ENCODE measurements at regions not wholly inside any gene's neighbourhood (a gene's known extent, or its start where the extent isn't known, plus 50 kb on each side); places are given as distances from the start of the nearest gene placed in this dataset.
A peak's percentile ranks its signal among the peaks of the same experiment; 100 is the strongest.

DNA sequence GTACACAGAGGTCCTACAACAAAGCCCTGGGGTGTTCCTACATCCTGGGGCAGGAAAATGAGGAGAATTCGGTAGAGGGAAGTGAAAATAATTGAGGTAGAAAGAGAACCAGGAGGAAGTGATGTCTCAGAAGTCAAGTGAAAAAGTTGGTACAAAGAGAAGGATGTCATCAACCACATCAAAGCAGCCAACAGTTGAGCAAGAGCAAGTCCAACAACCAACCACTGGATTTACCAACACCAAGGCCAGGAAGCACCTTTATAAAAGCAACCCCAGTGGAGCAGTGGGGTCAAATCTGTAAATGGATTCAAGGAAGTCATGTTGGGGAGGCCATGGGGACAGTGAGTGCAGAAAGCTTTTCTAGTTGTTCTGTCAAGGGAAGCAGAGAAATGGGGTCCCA is 360.4 kb downstream of the ZNF516 start:
- peaks cover 1% of the 10 kb centered on the region for H3K27me3 Mint-ChIP-seq
- H3K4me1 Mint-ChIP-seq: peaks cover 5% of the 10 kb centered on the region
- H3K36me3 Mint-ChIP-seq: peaks cover 1% of the 10 kb centered on the region
- H3K4me3 Mint-ChIP-seq: no peak overlapping the region
- H3K9me3 Mint-ChIP-seq: peaks cover 10% of the 10 kb centered on the region
- no peak overlapping the region for H3K27ac Mint-ChIP-seq

- H3K9me3 Mint-ChIP-seq: peaks cover 10% of the 10 kb centered on the region
- peaks cover 4% of the 10 kb centered on the region for H3K27me3 Mint-ChIP-seq
- no peak overlapping the region for H3K27ac Mint-ChIP-seq
- peaks cover 1% of the 10 kb centered on the region for H3K36me3 Mint-ChIP-seq
- peaks cover 5% of the 10 kb centered on the region for H3K4me1 Mint-ChIP-seq
- H3K4me3 Mint-ChIP-seq: no peak overlapping the region
Measured at GRCh38 chr18:76133873-76134272, 361.2 kb downstream of the ZNF516 start.

GRCh38 chr18:76131738-76132137 is 363.3 kb downstream of the ZNF516 start:
- H3K27me3 Mint-ChIP-seq: peaks cover 7% of the 10 kb centered on the region
- H3K36me3 Mint-ChIP-seq: peaks cover 1% of the 10 kb centered on the region
- no peak overlapping the region for H3K27ac Mint-ChIP-seq
- H3K9me3 Mint-ChIP-seq: peaks cover 10% of the 10 kb centered on the region
- peaks cover 5% of the 10 kb centered on the region for H3K4me1 Mint-ChIP-seq
- no peak overlapping the region for H3K4me3 Mint-ChIP-seq

GRCh38 chr18:76130845-76131244 is 364.2 kb downstream of the ZNF516 start:
- Mint-ChIP-seq H3K4me1 (peaks cover 5% of the 10 kb centered on the region), H3K27me3 (peaks cover 7% of the 10 kb centered on the region), H3K4me3 (no peak overlapping the region), H3K9me3 (peaks cover 10% of the 10 kb centered on the region), H3K36me3 (peaks cover 1% of the 10 kb centered on the region), H3K27ac (no peak overlapping the region)

DNA sequence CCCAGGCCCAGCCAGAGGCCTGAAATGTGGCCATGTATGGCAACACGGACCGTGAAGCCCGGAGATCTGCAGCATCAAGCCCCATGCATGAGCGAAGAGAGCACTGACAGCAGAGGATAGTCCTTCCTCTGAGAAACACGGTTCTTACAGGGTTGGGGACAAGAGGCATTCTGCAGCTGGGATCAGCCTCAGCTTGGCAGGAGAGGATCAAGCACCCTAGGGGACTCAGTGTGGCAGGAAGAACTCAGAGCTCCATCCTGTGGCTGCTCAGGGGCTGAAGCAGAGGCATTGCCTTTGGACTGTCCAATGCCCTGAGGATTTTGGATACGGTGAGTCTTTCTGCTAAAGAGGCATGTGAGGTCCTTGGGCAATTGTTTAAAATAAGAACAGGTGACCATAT is 368.7 kb downstream of the ZNF516 start:
- no peak overlapping the region for H3K27ac Mint-ChIP-seq
- H3K9me3 Mint-ChIP-seq: no peaks in the 10 kb centered on the region
- H3K4me3 Mint-ChIP-seq: no peak overlapping the region
- peaks cover 6% of the 10 kb centered on the region for H3K27me3 Mint-ChIP-seq
- no peaks in the 10 kb centered on the region for H3K36me3 Mint-ChIP-seq
- no peaks in the 10 kb centered on the region for H3K4me1 Mint-ChIP-seq

DNA sequence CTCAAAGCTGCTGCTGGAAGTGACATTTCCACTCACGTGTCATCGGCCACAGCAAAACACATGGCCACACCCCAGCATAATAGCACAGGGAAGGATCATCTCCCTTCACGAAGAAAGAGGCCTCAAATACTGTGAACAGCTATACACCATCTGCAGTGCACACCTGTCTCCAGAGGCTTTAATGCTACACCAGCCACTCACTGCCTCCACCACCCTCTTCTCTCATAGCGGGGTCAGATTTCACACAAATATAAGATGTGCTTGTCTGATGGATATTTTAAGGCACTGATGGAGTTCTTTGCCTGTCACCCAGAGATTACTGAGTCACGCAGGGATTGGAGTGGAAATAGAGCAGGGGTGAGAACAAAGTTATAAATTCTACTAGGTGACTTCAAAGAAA is 374.0 kb downstream of the ZNF516 start:
- Mint-ChIP-seq H3K4me3 (no peak overlapping the region), H3K9me3 (no peaks in the 10 kb centered on the region), H3K4me1 (no peaks in the 10 kb centered on the region), H3K27me3 (peaks cover 9% of the 10 kb centered on the region), H3K27ac (no peak overlapping the region), H3K36me3 (no peaks in the 10 kb centered on the region)

- Mint-ChIP-seq H3K27ac (no peak overlapping the region), H3K4me1 (no peaks in the 10 kb centered on the region), H3K4me3 (no peak overlapping the region), H3K9me3 (no peaks in the 10 kb centered on the region), H3K36me3 (no peaks in the 10 kb centered on the region), H3K27me3 (peaks cover 10% of the 10 kb centered on the region)
Measured at GRCh38 chr18:76115580-76115979, 379.5 kb downstream of the ZNF516 start.

GRCh38 chr18:76113101-76113500 is 381.9 kb downstream of the ZNF516 start:
- H3K9me3 Mint-ChIP-seq: no peaks in the 10 kb centered on the region
- no peak overlapping the region for H3K27ac Mint-ChIP-seq
- H3K36me3 Mint-ChIP-seq: no peaks in the 10 kb centered on the region
- H3K27me3 Mint-ChIP-seq: peaks cover 7% of the 10 kb centered on the region
- no peak overlapping the region for H3K4me3 Mint-ChIP-seq
- no peaks in the 10 kb centered on the region for H3K4me1 Mint-ChIP-seq

- Mint-ChIP-seq H3K27me3 (no peaks in the 10 kb centered on the region), H3K4me1 (no peaks in the 10 kb centered on the region), H3K9me3 (peaks cover 10% of the 10 kb centered on the region), H3K36me3 (no peaks in the 10 kb centered on the region), H3K4me3 (no peak overlapping the region), H3K27ac (no peak overlapping the region)
Measured at GRCh38 chr18:76102626-76103025, 392.4 kb downstream of the ZNF516 start.

DNA sequence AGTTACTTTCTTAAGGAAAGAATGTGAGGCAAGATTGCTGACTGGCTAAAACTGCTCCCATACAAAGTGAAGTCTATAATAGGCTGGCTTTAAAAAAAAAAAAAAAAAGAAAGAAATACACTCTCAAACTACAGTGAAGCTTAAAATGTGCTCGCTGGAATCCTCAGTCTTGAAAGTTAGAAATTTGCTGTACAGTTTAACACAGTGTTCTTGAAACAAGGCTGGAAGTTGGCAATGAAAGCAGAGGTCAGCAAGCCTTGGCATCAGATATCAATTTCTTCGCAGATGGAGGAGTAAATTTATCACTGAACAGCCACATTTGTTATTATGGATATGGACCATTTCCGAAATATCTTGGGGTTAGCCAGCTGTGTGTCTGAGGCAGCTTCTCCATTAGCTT is 392.9 kb downstream of the ZNF516 start:
- Mint-ChIP-seq H3K4me3 (no peak overlapping the region), H3K27ac (peak overlapping the region; percentile 36), H3K36me3 (no peaks in the 10 kb centered on the region), H3K4me1 (no peaks in the 10 kb centered on the region), H3K9me3 (peaks cover 10% of the 10 kb centered on the region), H3K27me3 (no peaks in the 10 kb centered on the region)

- Mint-ChIP-seq H3K4me3 (no peak overlapping the region), H3K36me3 (no peaks in the 10 kb centered on the region), H3K9me3 (peaks cover 4% of the 10 kb centered on the region), H3K27me3 (no peaks in the 10 kb centered on the region), H3K27ac (no peak overlapping the region), H3K4me1 (no peaks in the 10 kb centered on the region)
Measured at GRCh38 chr18:76099931-76100457, 395.0 kb downstream of the ZNF516 start.

DNA sequence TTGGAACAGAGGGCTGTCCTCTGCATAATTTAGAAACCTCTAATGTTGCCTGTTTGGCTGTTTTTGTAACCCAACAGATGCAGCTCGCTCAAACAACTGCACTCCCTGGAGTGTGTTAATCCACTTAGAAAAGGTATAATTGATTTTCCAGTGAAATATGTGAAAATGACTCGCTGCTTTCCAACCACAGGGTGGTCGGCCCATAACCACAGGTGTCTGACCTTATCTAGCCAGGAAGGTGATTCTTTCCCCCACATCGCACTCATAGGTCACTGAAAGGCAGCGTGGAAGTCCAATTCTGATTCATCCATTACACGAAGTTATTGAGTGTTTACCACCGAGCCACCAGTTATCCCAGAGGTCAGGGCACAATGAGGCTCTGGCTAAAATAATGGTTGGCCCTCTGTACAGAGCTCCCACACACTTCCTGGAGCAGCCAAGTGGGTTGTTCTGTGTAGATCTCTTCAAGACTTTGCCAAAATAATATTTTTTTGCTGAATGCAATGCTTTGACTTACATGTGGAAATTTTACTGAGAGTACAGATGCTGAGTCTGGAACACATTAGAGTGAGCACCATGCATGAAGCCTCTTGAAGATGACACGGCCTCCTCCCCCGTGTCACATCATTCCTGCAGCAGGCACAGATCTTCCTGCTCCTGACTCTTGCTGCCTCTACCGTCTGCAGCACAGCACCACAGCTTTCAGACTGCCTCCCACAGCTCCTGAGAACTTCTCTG is 396.2 kb downstream of the ZNF516 start:
- Mint-ChIP-seq H3K4me3 (no peak overlapping the region), H3K4me1 (no peaks in the 10 kb centered on the region), H3K27me3 (peaks cover 2% of the 10 kb centered on the region), H3K9me3 (no peaks in the 10 kb centered on the region), H3K27ac (no peak overlapping the region), H3K36me3 (no peaks in the 10 kb centered on the region)

GRCh38 chr18:76081536-76081935 is 413.5 kb downstream of the ZNF516 start:
- Mint-ChIP-seq H3K4me3 (no peak overlapping the region), H3K27me3 (no peaks in the 10 kb centered on the region), H3K9me3 (no peaks in the 10 kb centered on the region), H3K4me1 (no peaks in the 10 kb centered on the region), H3K36me3 (no peaks in the 10 kb centered on the region), H3K27ac (no peak overlapping the region)

- no peak overlapping the region for H3K27ac Mint-ChIP-seq
- no peak overlapping the region for H3K4me3 Mint-ChIP-seq
- no peaks in the 10 kb centered on the region for H3K36me3 Mint-ChIP-seq
- H3K4me1 Mint-ChIP-seq: no peaks in the 10 kb centered on the region
- H3K27me3 Mint-ChIP-seq: no peaks in the 10 kb centered on the region
- no peaks in the 10 kb centered on the region for H3K9me3 Mint-ChIP-seq
Measured at GRCh38 chr18:76080430-76080829, 414.6 kb downstream of the ZNF516 start.

GRCh38 chr18:76075777-76076176 is 419.3 kb downstream of the ZNF516 start:
- Mint-ChIP-seq H3K27me3 (peaks cover 4% of the 10 kb centered on the region), H3K4me3 (no peak overlapping the region), H3K36me3 (no peaks in the 10 kb centered on the region), H3K4me1 (no peaks in the 10 kb centered on the region), H3K9me3 (peaks cover 3% of the 10 kb centered on the region), H3K27ac (no peak overlapping the region)

DNA sequence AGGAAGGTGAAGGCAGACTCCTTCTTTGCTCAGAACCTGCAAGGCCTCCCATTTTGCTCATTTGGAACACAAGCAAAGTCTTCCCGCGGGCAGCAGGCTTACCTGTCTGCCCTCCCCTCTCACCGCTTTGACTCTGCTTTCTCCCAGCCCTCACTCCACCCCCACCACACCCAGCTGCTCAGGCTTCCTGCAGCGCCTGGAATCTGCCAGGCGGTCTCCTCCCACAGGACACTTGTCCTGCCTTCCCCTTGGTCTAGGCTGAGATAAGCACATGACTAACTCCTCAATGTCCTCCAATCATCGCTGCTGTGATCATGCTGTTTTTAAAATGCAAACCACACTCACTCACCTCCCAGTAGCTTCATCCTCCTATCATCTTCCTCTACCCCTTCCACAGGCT is 430.0 kb downstream of the ZNF516 start:
- Mint-ChIP-seq H3K36me3 (no peaks in the 10 kb centered on the region), H3K27me3 (peaks cover 1% of the 10 kb centered on the region), H3K4me1 (no peaks in the 10 kb centered on the region), H3K27ac (no peak overlapping the region), H3K9me3 (peaks cover 1% of the 10 kb centered on the region), H3K4me3 (no peak overlapping the region)

- H3K27me3 Mint-ChIP-seq: peaks cover 3% of the 10 kb centered on the region
- no peaks in the 10 kb centered on the region for H3K4me1 Mint-ChIP-seq
- no peaks in the 10 kb centered on the region for H3K36me3 Mint-ChIP-seq
- H3K4me3 Mint-ChIP-seq: no peak overlapping the region
- no peak overlapping the region for H3K27ac Mint-ChIP-seq
- H3K9me3 Mint-ChIP-seq: no peaks in the 10 kb centered on the region
Measured at GRCh38 chr18:76058146-76058545, 436.9 kb downstream of the ZNF516 start.
